Breast epithelium (tissue), 3 donors: ENCODE measurements at regions not wholly inside any gene's neighbourhood (a gene's known extent, or its start where the extent isn't known, plus 50 kb on each side); places are given as distances from the start of the nearest gene placed in this dataset.

Experiments
- POLR2A ChIP-seq: fragments of 450-650 bp; IDR thresholded peaks from one replicate; pipeline ENCODE4 v1.6.1; 2016; ENCODE audit warnings: antibody characterized with exemption, mild to moderate bottlenecking, moderate library complexity
- TF ChIP-seq, protein P1 (sequence below), 3 donors: fragments of 450-650 bp; IDR thresholded peaks; one replicate each; pipeline ENCODE4 v1.5.1; 2016 to 2017; ENCODE audit warnings: antibody characterized with exemption in 3 of 3, mild to moderate bottlenecking in 3 of 3, moderate library complexity in 3 of 3

DNA sequence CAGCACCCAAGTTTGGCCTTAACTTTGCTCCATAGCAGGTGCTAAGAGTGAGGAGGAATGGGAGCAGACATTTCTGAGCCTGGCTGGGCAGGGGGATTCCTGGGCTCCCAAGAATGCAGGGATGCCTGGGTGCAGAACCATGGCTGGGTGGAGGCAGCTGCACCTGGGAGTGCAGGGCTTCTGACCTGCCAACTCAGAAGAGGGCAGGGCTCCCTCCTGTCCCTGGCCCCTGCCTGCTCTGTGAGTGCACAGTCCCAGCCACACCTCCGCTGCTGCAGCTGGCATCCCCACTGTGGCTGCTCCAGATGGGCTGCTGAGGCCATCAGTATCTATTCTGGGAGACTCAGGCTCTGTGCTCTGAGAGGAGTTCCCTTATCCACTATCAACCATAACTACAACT is 747.4 kb upstream of the VSTM2A start:
- no peak for TF ChIP-seq POLR2A
- TF ChIP-seq, protein P1, sequence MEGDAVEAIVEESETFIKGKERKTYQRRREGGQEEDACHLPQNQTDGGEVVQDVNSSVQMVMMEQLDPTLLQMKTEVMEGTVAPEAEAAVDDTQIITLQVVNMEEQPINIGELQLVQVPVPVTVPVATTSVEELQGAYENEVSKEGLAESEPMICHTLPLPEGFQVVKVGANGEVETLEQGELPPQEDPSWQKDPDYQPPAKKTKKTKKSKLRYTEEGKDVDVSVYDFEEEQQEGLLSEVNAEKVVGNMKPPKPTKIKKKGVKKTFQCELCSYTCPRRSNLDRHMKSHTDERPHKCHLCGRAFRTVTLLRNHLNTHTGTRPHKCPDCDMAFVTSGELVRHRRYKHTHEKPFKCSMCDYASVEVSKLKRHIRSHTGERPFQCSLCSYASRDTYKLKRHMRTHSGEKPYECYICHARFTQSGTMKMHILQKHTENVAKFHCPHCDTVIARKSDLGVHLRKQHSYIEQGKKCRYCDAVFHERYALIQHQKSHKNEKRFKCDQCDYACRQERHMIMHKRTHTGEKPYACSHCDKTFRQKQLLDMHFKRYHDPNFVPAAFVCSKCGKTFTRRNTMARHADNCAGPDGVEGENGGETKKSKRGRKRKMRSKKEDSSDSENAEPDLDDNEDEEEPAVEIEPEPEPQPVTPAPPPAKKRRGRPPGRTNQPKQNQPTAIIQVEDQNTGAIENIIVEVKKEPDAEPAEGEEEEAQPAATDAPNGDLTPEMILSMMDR (IDR thresholded peaks at IDR 0.05) = no peak
